GM10248 (cell line): ENCODE measurements at regions not wholly inside any gene's neighbourhood (a gene's known extent, or its start where the extent isn't known, plus 50 kb on each side); places are given as distances from the start of the nearest gene placed in this dataset.

Experiments
- CTCF ChIA-PET: fragments of 300-600 bp; sonication (Branson Sonifier 250); formaldehyde crosslinking; extraction: SDS; loops from one replicate; lab custom pipeline; 2021; ENCODE audit warnings: antibody characterized with exemption; lab: Yijun Ruan, JAX
- POLR2A ChIA-PET: fragments of 350-650 bp; sonication (Branson Sonifier 250); formaldehyde crosslinking; extraction: SDS; loops from one replicate; lab custom pipeline; 2020; ENCODE audit warnings: antibody characterized with exemption; lab: Yijun Ruan, JAX
- DNase-seq: peaks from one replicate; pipeline ENCODE4 v3.0.0; 2012; ENCODE audit errors: extremely low spot score
- TF ChIP-seq, protein P1 (sequence below): IDR thresholded peaks from 2 replicates; pipeline ENCODE4 v1.5.1; 2012; ENCODE audit warnings: mild to moderate bottlenecking, low read depth; ENCODE audit errors: extremely low read depth, missing control alignments, control extremely low read depth

DNA sequence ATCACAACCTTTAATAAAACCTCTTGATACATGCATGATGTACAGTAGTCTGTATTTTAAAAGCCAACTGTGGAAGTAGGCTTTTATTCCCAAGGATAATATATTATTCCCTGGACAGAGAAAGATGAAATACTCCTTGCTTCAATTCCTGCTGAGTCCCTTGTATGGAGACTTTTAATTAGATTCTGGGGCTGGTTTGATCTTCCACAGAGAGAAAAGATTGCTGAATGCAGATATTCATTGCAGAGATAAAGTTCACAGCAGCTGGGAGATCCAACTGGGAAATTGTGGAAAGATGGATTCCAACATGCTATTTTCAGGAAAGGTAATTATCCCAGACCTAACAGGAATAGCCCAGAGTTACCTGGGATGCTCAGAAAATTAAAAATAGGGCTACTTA, 607.0 kb upstream of the HS6ST1 start:
- TF ChIP-seq, protein P1, sequence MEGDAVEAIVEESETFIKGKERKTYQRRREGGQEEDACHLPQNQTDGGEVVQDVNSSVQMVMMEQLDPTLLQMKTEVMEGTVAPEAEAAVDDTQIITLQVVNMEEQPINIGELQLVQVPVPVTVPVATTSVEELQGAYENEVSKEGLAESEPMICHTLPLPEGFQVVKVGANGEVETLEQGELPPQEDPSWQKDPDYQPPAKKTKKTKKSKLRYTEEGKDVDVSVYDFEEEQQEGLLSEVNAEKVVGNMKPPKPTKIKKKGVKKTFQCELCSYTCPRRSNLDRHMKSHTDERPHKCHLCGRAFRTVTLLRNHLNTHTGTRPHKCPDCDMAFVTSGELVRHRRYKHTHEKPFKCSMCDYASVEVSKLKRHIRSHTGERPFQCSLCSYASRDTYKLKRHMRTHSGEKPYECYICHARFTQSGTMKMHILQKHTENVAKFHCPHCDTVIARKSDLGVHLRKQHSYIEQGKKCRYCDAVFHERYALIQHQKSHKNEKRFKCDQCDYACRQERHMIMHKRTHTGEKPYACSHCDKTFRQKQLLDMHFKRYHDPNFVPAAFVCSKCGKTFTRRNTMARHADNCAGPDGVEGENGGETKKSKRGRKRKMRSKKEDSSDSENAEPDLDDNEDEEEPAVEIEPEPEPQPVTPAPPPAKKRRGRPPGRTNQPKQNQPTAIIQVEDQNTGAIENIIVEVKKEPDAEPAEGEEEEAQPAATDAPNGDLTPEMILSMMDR, result no peak
- POLR2A ChIA-PET, result no interaction called here
- no peak for DNase-seq
- CTCF ChIA-PET, result no interaction called here

DNA sequence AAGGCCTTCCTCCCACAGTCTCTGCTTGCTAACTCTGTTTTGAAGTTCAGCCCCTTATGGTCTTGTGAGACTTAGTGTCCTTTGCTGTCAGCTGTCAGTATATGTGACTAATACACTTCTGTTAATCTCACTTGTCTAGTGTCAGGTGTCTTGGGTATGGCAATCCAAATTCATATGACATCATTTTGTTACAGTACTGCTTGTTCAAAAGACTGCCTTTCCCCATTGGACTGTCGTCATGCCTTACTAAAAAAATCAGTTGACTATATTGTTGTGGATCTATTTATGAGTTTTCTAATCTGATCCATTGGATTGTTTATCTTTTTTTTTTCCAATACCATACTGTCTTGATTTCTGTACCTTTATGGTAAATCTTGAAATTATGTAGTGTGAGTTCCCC, 611.4 kb upstream of the HS6ST1 start:
- DNase-seq, result no peak
- POLR2A ChIA-PET, result no interaction called here
- CTCF ChIA-PET, result no interaction called here
- TF ChIP-seq, protein P1, result no peak

DNA sequence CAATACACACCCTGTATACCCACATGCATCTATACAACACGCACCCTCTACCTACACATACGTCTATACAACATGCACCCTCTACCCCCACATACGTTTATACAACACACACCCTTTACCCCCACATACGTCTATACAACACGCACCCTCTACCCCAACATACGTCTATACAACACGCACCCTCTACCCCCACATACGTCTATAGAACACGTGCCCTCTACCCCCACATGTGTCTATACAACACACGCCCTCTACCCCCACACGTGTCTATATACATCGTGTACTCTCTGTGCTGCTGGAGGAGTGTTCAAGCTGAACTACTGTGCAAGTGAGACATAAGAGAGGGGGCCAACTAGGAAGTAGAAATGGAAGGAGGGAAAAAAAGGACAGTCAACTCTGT, 621.7 kb upstream of the HS6ST1 start:
- CTCF ChIA-PET, result interaction anchor here (1.1 to 1.4 kb wide), 2 partner anchors 9 to 14 kb away, joined by 3 read pairs; no protein-coding TSS in a partner anchor
- TF ChIP-seq, protein P1, result no peak

DNA sequence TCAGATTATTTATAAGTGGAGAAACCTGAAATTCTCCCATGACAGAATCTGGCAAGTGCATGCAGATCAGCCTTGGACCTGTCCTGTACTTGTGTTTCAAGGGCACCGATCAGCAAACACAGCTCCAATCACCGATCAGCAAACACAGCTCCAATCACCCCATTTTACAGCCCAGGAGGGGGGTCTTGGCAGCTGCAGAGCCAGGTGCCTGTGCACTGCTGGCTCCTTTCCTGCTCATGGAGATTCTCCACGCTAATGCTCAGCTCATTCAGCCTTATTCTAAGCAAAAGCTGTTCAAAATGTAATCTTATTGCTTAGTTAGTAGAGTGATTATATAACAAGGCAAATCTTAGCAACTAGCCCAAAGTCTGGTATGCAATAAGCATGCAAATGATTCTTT, 623.1 kb upstream of the HS6ST1 start:
- TF ChIP-seq, protein P1, result no peak
- CTCF ChIA-PET, result no interaction called here
- no peak for DNase-seq
- POLR2A ChIA-PET, result no interaction called here

More for the DNA sequence above, 621.7 kb upstream of the HS6ST1 start:
- POLR2A ChIA-PET, result no interaction called here
- no peak for DNase-seq

DNA sequence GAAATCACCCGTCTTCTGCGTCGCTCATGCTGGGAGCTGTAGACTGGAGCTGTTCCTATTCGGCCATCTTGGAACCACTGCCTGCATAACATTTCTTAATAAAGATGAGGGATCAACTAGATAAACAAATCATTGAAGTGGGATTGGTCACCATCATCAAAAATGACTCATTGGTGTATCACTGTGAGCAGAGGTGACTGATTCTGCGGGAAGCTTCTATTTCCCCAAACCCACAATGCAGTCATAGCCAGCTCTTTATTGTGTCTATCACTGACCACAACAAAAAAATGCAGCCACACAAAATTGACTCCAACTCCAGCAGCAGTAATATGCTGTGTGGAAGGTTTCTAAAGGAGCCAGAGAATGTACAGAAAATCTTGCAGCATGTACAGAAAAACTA, 630.7 kb upstream of the HS6ST1 start:
- TF ChIP-seq, protein P1, result no peak
- no peak for DNase-seq
- ChIA-PET POLR2A (no interaction called here), CTCF (interaction anchor here (1.3 kb wide), 1 partner anchor 10 kb away, joined by 3 read pairs; no protein-coding TSS in a partner anchor)

DNA sequence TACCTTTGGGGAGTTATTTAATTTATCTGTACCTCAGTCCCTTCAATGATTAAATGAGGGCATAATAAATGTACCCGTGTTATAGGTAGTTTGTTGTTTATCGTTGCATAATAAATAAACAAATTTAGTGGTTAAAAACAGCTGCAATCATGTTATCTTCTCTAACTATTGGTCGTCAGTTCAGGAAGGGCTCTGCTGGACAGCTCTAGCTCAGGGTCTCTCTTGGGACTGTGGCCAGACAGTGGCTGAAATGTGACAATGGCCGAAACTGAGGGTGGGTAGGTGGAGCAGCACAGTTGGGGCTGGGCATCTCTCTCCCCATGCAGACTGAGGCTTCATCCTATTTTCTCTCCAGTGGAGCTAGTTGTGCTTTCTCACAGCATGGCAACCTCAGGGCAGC, 632.1 kb upstream of the HS6ST1 start:
- DNase-seq, result no peak
- TF ChIP-seq, protein P1, result no peak
- ChIA-PET CTCF (no interaction called here), POLR2A (no interaction called here)

DNA sequence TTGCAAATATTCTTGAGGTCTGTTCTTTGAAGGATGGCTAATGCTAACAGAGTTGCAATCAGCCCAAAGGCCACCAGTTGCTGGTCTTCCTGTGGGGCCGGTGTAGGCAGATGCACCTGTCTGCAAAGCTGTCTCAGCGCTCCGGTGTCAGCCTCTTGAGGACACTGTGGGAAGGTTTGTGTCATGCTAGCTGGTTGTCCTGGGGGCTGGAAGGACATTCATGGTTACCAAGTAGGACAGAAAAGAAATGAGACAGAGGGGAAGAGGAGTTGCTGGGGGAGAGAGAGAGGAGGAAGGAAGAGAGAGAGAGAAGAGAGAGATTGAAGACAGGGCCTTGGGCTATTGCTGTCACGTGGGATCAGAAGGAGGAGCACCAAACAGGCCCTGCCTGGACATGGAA, 639.6 kb upstream of the HS6ST1 start:
- POLR2A ChIA-PET, result no interaction called here
- CTCF ChIA-PET, result no interaction called here
- DNase-seq, result no peak

More for the DNA sequence above, 639.6 kb upstream of the HS6ST1 start:
- TF ChIP-seq, protein P1, result no peak
